ENCODE measurements at regions not wholly inside any gene's neighbourhood (a gene's known extent, or its start where the extent isn't known, plus 50 kb on each side); places are given as distances from the start of the nearest gene placed in this dataset.

DNA sequence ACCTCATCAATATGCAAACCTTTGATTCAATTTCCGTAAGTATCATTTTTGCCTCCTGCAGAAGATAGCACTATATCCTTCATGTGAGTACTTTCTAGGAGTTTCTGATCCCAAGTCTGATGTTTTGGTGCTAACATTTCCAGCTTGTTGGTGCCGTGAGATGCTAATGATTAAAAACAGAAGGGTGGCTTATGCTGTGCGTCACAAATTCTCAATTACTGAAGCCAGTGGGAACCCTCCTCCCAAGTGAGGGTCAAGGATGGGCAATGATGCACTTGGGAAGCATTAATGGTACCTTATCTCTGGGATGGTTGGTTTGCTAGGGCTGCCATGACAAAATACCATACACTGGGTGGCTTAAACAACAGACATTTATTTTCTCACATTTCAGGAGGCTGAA is 123.0 kb downstream of the FOXD1 start:
- TF ChIP-seq POLR2A (IDR thresholded peaks at IDR 0.05), result no peak
- no peak for TF ChIP-seq POLR2AphosphoS5 (IDR thresholded peaks at IDR 0.05)
- TF ChIP-seq, protein P1, sequence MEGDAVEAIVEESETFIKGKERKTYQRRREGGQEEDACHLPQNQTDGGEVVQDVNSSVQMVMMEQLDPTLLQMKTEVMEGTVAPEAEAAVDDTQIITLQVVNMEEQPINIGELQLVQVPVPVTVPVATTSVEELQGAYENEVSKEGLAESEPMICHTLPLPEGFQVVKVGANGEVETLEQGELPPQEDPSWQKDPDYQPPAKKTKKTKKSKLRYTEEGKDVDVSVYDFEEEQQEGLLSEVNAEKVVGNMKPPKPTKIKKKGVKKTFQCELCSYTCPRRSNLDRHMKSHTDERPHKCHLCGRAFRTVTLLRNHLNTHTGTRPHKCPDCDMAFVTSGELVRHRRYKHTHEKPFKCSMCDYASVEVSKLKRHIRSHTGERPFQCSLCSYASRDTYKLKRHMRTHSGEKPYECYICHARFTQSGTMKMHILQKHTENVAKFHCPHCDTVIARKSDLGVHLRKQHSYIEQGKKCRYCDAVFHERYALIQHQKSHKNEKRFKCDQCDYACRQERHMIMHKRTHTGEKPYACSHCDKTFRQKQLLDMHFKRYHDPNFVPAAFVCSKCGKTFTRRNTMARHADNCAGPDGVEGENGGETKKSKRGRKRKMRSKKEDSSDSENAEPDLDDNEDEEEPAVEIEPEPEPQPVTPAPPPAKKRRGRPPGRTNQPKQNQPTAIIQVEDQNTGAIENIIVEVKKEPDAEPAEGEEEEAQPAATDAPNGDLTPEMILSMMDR (IDR thresholded peaks at IDR 0.05), result no peak

Measured in breast epithelium (tissue), 3 donors.